ENCODE measurements at regions not wholly inside any gene's neighbourhood (a gene's known extent, or its start where the extent isn't known, plus 50 kb on each side); places are given as distances from the start of the nearest gene placed in this dataset.

DNA sequence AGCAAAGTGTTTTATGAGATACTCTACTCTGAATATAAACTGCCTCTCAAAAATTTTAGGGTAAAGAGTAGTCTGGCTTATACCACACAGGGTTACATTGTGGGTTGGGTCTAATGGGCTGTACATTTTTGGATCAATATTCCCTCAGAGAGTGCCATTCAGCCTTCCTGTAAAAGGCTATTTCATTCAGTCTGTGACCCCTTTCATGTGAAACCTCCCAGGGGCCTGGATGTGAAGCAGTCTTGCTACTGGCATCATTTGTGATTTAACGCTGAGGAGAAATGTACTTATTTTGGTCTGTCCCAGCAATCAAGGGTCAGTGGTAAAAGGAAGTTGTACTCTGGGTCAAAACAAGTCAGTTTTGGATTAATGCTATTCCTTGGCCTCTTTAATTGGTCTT lies 71.8 kb upstream of the PRKG1 start:
- peak overlapping the region; percentile 59 for H4K91ac ChIP-seq (ENCODE audit: insufficient read depth, low read depth, low read length)
- no peak overlapping the region for H3K4me3 ChIP-seq (ENCODE audit: insufficient read depth, low read depth, low read length)
- H3K9me3 ChIP-seq (ENCODE audit: control insufficient read depth, insufficient read depth, low read length) = no peaks in the 10 kb centered on the region
- no peak overlapping the region for H3K27ac ChIP-seq (ENCODE audit: insufficient read depth, low read length)
- H2BK15ac ChIP-seq (ENCODE audit: low read depth, low read length) = peak overlapping the region; percentile 44; the same call in 1 of the 3 replicates
- WGBS, 2 experiments (ENCODE audit: extremely low coverage in 2 of 2, insufficient read length in 1 of 2) = no CpG with 5 or more reads among the region's 1 CpG
- no TSS peak for BruUV-seq (replicated peaks)
- no peak overlapping the region for H2AFZ ChIP-seq (replicated peaks; ENCODE audit: low read length, poor library complexity)
- H2BK20ac ChIP-seq (ENCODE audit: low read depth, low read length) = peak overlapping the region; percentile 32
- 0 out of 2 replicates have a peak, but pooled peaks cover 3% of the 10 kb centered on the region for H4K20me1 ChIP-seq (ENCODE audit: insufficient read depth, low read length)
- H3K36me3 ChIP-seq (ENCODE audit: control insufficient read depth, insufficient read depth, low read length) = no peaks in the 10 kb centered on the region
- H4K8ac ChIP-seq (ENCODE audit: low read depth in 2 of 2, low read length in 2 of 2) = peak overlapping the region in 1 of 2 experiments; percentile 54; a peak in 1 of 4 replicates
- intact Hi-C loops (cut with micrococcal nuclease) = loop anchor here (10.0 kb wide), 2 partner anchors 692 to 1002 kb away; partner anchors contain the start of gene CSTF2T
- no peak overlapping the region; the same call in 1 of the 2 replicates for H3K9ac ChIP-seq (ENCODE audit: low read depth, low read length)
- H3K27me3 ChIP-seq (ENCODE audit: control insufficient read depth, insufficient read depth, low read length) = no peaks in the 10 kb centered on the region
- dilution Hi-C loops (cut with HindIII; ENCODE audit: low sequenced_read_pairs, unreplicated experiment) = no loop called here
- peak overlapping the region; percentile 13; the same call in 1 of the 2 replicates for H3K4me2 ChIP-seq (ENCODE audit: low read depth, low read length)
- ChIA-PET POLR2A (ENCODE audit: unreplicated experiment) (no interaction called here), CTCF (no interaction called here)
- no peak overlapping the region for H2BK5ac ChIP-seq (ENCODE audit: low read depth, low read length, poor library complexity, severe bottlenecking)
- H3K9me1 ChIP-seq (ENCODE audit: insufficient read depth, low read length) = no peaks in the 10 kb centered on the region
- no peak overlapping the region; the same call in 1 of the 2 replicates for H3K56ac ChIP-seq (ENCODE audit: extremely low read depth, insufficient read depth, low read length)
- H3K14ac ChIP-seq (replicated peaks; ENCODE audit: low read depth, low read length) = peak overlapping the region; percentile 48; the same call in 1 of the 2 replicates
- no peak for TF ChIP-seq RFX5 (IDR thresholded peaks at IDR 0.05; ENCODE audit: low read depth, low read length)
- TF ChIP-seq, protein P1, sequence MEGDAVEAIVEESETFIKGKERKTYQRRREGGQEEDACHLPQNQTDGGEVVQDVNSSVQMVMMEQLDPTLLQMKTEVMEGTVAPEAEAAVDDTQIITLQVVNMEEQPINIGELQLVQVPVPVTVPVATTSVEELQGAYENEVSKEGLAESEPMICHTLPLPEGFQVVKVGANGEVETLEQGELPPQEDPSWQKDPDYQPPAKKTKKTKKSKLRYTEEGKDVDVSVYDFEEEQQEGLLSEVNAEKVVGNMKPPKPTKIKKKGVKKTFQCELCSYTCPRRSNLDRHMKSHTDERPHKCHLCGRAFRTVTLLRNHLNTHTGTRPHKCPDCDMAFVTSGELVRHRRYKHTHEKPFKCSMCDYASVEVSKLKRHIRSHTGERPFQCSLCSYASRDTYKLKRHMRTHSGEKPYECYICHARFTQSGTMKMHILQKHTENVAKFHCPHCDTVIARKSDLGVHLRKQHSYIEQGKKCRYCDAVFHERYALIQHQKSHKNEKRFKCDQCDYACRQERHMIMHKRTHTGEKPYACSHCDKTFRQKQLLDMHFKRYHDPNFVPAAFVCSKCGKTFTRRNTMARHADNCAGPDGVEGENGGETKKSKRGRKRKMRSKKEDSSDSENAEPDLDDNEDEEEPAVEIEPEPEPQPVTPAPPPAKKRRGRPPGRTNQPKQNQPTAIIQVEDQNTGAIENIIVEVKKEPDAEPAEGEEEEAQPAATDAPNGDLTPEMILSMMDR (conservative IDR thresholded peaks at IDR 0.05; ENCODE audit: low read depth, low read length) = no peak
- no peak for TF ChIP-seq MAZ (IDR thresholded peaks at IDR 0.05; ENCODE audit: borderline replicate concordance, low read depth, low read length)
- no peak for TF ChIP-seq CHD1 (IDR thresholded peaks at IDR 0.05; ENCODE audit: low read depth, low read length)
- TF ChIP-seq MXI1 (IDR thresholded peaks at IDR 0.05; ENCODE audit: borderline replicate concordance, low read depth, low read length) = no peak
- TF ChIP-seq POLR2A (IDR thresholded peaks at IDR 0.05; ENCODE audit: low read depth, low read length) = no peak
- no peak for TF ChIP-seq CEBPB (IDR thresholded peaks at IDR 0.05; ENCODE audit: low read depth, low read length)
- peak overlapping the region; percentile 68 for H2BK120ac ChIP-seq (ENCODE audit: low read depth, low read length)
- H3K4me1 ChIP-seq (ENCODE audit: control insufficient read depth, insufficient read depth, low read length) = peaks cover 14% of the 10 kb centered on the region
- H2AK5ac ChIP-seq (ENCODE audit: low read depth, low read length) = 0 out of 2 replicates have a peak overlapping the region, but pooled peaks have one; percentile 11
- in situ Hi-C loops (cut with MboI; ENCODE audit: low sequenced_read_pairs) = no loop called here
- ATAC-seq (ENCODE audit: low read depth) (no peak), DNase-seq (no peak)
- peak overlapping the region; percentile 33; the same call in 1 of the 2 replicates for H3K4ac ChIP-seq (ENCODE audit: low read depth, low read length)
- H4K5ac ChIP-seq (ENCODE audit: low read depth, low read length) = peak overlapping the region; percentile 70
- H3K23ac ChIP-seq (ENCODE audit: low read depth, low read length) = peak overlapping the region; percentile 41; the same call in 1 of the 2 replicates
- H3K79me1 ChIP-seq (ENCODE audit: low read depth in 1 of 2, low read length in 2 of 2) = peaks cover 14 to 40% of the 10 kb centered on the region in 2 experiments; a peak in 3 of 4 replicates
- H2AK9ac ChIP-seq (replicated peaks; ENCODE audit: low read depth, low read length, poor library complexity) = no peak overlapping the region
- H3K18ac ChIP-seq (ENCODE audit: low read depth, low read length) = peak overlapping the region; percentile 84

Measured in IMR-90 (cell line).